Head of caudate nucleus (tissue), 42 donors: ENCODE measurements at regions not wholly inside any gene's neighbourhood (a gene's known extent, or its start where the extent isn't known, plus 50 kb on each side); places are given as distances from the start of the nearest gene placed in this dataset.

ENCODE experiments used
- DNase-seq, 42 donors: peaks; one replicate each; pipeline versions ENCODE4 v3.0.0 to v3.0.0-alpha.2; 2020 to 2021; ENCODE audit warnings: mixed read lengths in 7 of 42
- intact Hi-C: fragments of 100-400 bp; cut with DNase I; formaldehyde crosslinking; loops from one replicate; pipeline ENCODE4 v1.15.0; 2022

DNA sequence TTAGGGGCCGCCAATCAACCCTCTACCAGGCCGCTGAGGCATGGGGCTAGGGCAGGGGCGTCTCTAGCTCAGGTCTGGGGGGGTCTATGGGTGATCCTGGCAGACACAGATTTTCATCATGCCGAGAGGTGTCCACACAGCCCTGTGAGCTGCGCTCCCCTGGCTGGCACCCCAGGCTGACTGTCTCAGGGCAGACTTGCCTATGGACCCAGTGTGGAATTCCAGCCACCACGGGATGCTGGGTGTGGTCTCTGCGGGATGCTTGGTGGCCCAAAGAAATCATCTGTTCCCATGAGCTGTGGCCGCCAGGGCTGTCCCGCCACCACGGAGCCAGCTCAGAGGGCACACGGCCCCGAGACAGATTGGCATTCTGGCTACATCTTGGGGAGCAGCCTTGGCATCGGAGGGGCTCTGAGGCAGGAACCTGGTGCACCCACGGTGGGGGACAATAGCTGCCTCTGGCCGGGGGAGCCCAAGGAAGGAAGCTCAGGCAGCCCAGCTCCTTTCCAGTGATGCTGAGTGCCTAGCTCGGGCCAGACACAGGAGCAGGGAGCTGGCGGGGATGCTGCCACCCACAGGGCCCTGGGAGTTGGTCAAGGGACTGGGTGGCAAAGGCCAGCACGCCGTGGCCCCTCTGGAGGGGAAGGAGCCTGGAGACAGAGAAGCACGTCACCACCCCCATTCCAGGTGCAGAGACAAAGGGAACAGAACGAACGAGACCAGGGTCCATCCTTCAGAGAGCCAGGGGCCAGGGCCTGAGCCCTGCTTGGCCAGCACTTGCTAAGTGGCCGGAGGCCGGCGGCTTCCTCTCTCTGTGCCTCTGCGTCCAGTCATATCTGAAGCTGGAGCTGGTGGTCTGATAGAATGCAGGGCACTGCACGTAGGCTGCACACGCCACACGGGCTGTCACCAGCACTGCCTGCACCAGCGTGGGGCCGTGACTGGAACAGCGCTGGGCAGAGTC is 64.4 kb upstream of the FGF3 start:
- intact Hi-C loops = loop anchor here (5.0 kb wide), 1 partner anchor 186 kb away; no protein-coding TSS in a partner anchor
- no peak for DNase-seq

DNA sequence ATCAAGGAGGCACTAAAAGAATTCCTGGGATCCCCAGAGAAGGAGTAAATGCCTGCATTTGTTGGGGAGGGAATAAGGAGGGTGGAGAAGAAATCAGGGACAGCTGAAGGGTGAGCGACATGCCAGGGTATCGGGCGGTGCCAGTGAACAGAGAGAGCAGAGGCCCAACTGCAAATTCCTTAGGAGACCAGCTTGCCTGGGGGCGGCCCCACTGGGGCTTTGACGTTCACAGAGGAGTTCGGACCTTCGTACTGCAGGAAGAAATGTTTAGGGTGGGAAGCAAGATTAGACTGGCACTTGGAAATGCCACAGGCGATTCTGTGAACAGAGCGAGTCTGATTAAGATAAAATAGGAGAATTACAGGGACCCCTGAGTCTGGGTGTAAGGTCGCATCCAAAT is 65.1 kb upstream of the FGF3 start:
- no peak for DNase-seq
- intact Hi-C loops = loop anchor here (5.0 kb wide), 1 partner anchor 187 kb away; no protein-coding TSS in a partner anchor

DNA sequence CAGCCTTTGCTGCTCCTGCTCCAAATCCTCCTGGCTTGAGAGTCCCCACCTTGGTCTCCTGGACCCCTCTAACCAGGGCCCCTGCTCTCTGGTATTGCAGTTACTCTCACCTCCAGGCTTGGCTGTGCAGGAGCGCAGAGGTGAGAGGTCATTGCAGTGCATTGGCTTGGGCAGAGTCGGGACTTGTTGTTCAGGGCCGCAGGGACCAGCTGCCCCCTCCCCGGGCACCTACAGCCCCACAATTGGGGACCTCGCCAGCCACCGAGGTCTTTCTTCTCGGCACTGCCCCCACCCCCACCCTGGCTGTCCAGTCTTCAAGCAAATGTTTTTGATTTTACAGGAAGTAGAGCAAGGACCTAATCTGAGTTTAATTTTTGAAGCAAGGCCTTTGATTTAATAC is 65.5 kb upstream of the FGF3 start:
- no peak for DNase-seq
- intact Hi-C loops = loop anchor here (5.0 kb wide), 2 partner anchors 187 to 197 kb away; no protein-coding TSS in a partner anchor

DNA sequence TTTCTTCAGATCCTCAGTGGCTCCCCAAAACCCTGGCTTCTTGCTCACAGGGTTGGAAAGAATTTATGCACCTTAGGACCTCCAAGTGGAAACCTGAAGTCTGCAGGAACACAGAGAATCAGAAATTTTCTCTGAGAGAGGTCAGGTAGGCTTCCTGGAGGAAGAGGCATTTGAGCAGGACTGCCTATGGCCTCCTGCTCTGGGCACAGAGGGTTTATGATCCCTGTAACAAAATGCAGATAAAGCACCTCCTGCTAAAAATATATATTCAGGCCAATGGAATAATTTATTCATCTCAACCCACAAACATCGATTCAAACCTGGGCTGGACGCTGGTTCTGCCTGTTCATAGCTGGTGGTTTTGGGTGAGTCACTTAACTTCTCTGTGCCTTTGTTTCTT is 68.1 kb upstream of the FGF3 start:
- DNase-seq = no peak
- intact Hi-C loops = loop anchor here (5.0 kb wide), 1 partner anchor 200 kb away; no protein-coding TSS in a partner anchor

DNA sequence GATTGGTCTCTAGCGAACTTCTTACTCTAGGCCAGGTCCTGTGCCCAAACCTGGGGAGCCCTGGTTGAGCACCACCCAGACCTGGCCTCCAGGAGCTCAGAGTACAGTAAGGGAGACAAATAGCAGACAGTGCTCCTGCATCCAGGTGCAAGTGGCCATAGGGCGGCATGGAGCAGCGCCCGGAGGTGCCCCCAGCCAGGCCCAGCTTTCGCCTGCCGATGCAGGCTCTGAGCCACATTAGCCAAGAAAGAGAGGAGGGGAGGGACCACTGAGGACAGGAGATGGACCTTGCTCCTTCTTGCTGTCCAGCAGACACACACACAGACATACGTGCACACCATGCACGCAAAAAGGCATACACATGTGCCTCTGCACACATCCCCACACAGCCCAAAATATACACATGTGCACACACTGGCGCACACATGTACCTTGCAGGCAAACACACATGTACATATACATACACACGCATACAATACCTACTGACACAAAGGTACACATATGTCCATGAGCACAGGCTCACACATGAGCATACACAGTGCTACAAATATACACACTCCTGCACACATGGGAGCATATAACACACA is 68.7 kb upstream of the FGF3 start:
- intact Hi-C loops = loop anchor here (5.0 kb wide), 1 partner anchor 201 kb away; no protein-coding TSS in a partner anchor

DNA sequence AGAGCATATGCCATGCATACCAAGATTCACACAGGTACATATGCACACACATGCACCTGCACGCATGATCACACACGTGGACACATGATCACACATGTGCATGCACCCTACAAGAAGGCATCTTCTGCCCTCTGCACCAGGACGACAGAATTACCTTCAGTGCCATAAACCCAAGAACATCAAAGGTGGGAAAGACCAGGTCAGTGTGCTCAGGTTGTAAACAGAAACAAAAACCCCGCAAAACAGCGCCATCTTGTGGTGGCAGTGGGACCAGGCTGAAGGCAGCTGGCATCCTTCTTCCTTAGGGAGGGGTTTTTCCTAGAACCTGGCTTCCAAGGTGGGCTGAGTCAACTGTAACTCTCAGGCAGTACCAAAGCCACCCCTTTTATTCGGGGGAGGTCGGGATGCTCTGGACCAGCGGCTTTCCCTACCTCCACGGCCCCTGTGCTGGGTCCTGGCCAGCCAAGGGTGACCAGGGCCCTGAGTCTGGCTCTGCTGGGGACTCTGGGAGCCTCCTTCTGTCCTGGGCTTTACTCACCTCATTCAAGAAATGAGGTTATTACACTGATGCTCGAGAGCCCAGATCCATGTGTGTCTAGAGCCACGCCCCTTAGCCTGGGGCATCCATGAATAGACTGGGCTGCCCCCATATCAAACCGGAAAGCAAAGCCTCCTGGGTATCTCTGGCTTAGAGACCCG is 69.4 kb upstream of the FGF3 start:
- intact Hi-C loops = loop anchor here (5.0 kb wide), 1 partner anchor 201 kb away; no protein-coding TSS in a partner anchor

More for the DNA sequence above, 68.7 kb upstream of the FGF3 start:
- no peak for DNase-seq

DNA sequence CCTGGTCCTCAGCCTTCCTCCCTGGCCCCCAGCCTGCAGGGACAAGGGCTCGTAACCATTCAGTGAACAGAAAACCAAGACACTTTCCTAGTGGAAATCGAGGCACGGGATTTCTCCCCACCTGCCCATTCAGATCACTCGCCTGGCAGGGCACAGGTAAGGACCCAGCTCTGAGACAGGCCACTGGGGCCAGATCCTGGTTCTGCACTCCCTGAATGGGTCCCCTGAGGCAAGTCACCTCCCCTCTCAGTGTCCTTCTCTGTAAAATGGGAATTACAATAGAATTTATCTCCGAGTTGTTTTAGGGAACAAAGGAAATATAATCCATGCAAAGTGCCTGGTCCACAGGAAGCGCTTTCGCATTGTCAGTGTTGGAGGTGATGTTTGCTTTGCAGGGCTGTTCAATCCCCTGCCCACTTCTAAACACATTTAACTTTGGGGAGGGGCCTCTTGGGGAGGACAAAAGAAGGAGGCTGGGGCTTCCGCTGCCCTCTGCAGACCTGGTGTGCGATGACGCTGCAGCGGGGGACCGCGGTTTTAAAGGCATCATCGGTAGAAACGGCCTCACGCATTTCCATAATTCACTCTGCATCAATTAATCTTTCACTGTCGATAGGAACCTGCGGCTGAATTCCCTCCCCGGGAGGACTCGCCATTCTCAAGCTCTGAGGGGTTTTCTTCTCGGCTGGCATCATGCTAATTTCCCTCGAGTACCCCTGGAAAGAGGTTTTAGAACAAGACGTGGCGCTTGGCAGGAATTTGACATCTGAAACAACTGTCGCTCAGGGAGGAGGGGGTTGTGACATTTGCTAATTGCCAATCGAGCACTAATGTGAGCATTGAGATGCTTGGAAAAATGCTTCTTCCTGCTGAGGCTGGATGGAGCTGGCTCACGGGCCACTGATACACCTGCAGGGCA is 70.4 kb upstream of the FGF3 start:
- no peak for DNase-seq
- intact Hi-C loops = loop anchor here (5.0 kb wide), 1 partner anchor 202 kb away; no protein-coding TSS in a partner anchor

More for the DNA sequence above, 69.4 kb upstream of the FGF3 start:
- DNase-seq = peak in 41 of 42 donors; percentile 18 to 89 (median 67)

DNA sequence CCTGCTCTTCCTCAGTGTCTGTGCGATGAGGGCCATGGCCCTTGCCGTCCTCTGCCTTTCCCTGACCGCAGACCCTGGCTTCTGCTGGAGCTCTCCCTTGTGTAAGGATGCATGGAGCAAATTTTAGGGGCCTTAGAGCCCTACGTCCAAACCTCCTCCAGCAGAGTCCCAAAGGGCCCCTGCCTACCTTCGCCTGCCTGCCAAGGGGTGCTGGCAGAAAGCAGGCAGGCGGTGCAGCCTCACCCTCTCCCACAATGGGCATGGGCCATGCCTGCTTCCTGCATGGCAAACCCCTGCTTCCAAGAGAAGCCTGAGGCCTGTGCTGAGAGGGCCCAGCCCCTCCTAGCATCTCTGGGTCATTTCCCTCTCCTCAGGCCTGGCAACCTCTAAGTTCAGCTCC is 71.3 kb upstream of the FGF3 start:
- intact Hi-C loops = no loop called here
- no peak for DNase-seq

DNA sequence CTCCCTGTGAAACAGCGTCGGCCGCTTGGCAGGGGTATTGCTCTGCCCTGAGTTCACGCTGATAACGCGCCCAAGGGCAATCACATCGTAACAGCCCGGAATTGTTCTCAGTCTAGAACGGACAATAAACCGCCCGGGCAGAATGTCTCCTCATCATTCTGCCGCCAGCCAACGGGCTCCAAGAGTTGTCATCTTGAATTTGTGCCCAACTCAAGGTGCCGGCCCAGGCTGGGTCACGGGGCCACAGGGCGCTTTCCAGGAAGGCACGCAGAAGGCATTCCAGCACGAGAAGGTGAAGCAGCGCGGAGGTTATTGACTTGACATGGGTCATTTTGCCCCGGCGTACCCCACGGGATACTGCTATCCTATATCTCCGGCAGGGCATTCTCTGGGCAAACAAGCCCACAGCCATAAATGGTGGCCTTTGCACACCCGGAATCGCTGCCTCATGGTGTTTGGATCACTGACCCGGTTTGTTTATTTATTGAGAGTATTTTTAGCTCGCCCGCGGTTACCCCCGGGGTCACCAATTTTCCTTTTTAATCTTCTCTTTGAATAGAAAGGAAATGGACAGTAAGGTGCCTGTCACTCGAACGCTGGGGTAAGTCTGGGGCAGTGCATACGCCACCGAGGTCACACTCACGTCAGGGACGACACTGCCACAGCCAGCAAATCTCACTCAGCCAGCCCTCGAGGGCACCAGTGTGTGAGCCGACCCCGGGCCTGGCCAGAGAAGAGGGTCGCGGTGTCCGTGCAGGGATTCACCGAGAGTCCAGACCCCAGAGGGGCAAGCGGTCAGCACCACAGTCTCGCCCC is 72.4 kb upstream of the FGF3 start:
- no peak for DNase-seq

DNA sequence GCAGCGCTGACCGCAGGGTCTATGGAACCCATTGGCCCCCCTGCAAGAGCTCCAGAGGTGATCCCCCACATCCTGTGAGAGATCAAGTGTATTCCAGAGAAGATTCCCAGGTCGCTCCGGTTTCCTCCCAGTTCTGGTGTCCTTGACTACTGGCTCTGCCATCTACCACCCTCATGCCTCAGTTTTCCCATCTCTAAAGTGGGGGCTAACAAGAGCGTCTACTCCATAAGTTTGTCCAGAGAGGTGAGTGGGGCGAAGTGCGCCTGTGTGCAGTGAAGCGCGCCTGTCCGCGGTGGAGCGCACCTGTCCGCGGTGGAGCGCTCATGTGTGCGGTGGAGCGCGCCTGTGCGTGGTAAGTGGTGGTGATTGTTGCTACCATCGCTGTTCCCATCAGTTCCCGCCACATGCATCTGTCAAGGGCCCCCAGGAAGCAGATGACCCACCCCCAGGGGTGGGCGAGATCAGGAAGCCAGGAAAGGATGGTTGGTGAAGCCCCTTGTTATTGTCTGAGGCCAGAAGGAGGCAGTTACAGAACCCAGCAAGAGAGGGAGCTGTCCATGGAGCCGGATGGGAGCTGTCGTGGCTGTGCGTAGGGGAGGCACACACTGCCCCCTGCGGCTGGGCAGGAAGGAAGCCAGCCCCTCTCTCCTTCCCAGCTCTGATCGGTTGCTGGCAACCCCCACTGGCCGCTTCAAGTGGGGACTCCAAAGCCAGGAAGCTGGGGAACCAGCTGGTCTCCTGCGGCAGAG is 73.2 kb upstream of the FGF3 start:
- DNase-seq = no peak
- intact Hi-C loops = no loop called here

More for the DNA sequence above, 72.4 kb upstream of the FGF3 start:
- intact Hi-C loops = no loop called here

DNA sequence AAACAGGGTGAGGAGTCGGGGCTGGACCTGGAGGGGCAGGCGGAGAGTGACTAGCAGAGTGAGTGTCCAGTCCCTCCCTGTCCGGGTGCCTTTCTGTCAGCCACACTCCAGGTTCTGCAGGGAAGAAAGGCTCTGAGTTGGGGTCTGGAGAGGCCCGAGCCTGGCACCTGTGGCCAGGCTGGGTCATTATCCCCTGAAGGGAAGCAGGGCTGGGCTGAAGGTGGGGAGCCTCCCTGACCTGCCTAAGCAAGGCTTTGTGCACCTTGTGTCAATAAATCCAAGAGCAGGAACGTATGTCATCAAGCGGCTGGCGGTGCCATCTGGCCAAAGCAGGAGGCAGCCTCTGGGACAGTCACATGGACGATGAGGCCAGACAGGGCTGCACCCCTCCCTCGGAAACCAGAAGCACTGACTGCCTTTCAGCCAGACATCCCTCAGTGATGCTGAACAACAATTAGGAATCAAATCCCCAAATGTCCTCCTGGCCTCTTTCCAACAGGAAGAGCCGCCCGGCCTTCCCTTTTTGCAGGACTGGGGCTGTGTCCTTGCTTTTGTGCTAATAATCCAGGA is 73.9 kb upstream of the FGF3 start:
- DNase-seq = no peak
- intact Hi-C loops = no loop called here

DNA sequence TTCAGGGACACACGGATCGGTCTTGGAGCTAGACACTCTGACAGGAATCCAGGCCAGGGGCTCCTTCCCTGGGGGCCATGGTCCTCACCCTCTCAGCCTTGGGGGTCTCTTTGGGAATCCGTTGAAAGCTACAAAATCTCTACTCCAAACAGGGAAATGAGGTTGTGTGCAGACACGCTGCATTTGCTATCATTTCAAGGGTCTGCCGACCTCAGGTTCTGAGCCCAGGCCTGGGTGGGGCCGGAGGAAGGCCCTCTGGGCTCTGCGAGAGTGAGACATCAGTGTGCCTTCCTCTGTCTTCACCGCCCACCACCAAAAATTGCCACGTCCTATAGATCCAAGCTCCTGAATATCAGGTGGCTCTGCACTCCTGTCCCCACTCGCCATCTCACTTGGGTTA is 74.4 kb upstream of the FGF3 start:
- no peak for DNase-seq
- intact Hi-C loops = no loop called here

DNA sequence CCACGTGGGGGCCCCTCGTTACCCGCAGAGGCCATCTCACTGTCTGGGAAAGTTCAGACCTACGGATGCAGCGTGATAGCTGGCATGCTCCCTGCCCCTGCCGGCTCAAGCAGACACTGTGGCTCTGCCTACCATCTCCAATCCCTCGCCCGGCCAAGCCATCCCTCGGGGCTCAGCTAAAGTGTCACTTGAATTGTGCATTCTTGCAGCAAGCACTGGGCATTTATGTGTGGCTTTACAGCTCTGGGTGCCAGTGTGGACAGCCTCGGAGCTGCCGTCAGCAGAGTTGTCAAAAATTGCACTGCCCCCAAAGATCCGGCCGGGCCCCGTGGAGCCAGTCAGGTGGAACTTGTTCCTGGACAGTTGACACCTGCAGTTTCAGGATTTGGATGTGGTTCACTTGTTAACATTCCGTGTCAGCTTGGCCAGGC is 75.0 kb upstream of the FGF3 start:
- intact Hi-C loops = no loop called here

DNA sequence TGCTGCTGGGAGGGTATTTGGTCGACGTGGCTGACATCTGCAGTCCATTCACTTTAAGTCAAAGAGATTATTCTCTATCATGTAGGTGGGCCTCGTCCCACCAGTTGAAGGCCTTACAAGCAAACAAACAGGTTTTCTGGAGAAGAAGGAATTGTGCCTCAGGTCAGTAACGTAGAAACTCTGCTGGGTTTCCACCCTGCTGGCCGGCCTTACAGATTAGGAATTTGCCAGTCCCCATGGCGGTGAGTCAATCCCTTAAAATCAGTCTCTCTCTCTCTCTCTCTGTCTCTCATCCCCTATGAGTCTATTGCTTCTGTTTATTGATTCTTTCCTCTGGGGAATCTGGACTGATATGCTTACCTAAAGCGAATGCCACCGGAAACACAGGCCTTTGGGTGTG is 75.4 kb upstream of the FGF3 start:
- intact Hi-C loops = no loop called here
- no peak for DNase-seq

More for the DNA sequence above, 75.0 kb upstream of the FGF3 start:
- DNase-seq = no peak

DNA sequence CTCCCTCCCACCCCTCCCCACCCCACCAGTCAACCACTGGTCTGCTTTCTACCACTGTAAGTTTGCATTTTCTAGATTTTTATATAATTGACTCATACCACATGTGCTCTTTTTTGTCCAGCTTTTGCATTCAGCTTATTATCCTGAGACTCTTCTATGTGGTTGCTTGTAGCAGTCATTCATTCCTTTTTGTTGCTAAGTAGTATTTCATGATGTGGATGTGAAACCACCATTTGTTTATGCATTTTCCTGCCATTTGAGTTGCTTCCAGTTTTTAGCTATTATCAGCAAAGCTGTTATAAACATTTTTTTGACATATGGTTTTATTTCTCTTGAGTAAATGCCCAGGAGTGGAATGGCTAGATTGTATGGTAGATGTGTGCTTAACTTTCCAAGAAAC is 77.0 kb upstream of the FGF3 start:
- intact Hi-C loops = no loop called here

DNA sequence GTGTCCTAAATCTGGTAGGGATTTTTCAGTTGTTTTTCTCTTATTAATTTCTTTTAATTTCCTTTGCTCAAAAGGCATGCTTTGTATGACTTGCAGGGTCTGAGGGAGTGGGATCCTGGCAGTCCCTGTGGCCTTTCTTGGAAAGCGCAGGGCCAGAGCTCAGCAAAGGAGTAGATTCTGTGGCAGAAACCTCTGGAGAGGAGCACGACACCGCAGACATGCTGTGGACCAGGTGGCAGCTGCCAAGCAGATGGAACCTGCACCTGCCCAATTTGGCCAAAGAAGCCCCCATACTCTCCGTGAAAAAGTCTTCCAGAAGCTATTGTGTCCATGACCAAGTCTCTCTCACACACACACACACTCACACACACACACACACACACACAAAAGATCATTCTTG is 78.9 kb upstream of the FGF3 start:
- no peak for DNase-seq
- intact Hi-C loops = no loop called here

More for the DNA sequence above, 77.0 kb upstream of the FGF3 start:
- DNase-seq = no peak
